SHP77 treated with DMSO at 0.1 percent for 48 hours (cell line): ENCODE measurements at regions not wholly inside any gene's neighbourhood (a gene's known extent, or its start where the extent isn't known, plus 50 kb on each side); places are given as distances from the start of the nearest gene placed in this dataset.
"Not testable (repeated sequence)": the region's sequence is repeated elsewhere in the genome, so short reads cannot be mapped to it uniquely, and the experiment has no call there.

ENCODE experiments used
- DNase-seq: peaks from one replicate; lab custom pipeline; 2025; lab: John Stamatoyannopoulos, UW

- no peak for DNase-seq
These were observed 277.2 kb upstream of the ARHGEF26 start for GRCh38 chr3:153843994-153844393.

GRCh38 chr3:153845311-153845710 lies 275.9 kb upstream of the ARHGEF26 start:
- no peak for DNase-seq

GRCh38 chr3:153848702-153849101 lies 272.5 kb upstream of the ARHGEF26 start:
- no peak for DNase-seq

- DNase-seq = no peak
These were observed 268.8 kb upstream of the ARHGEF26 start for GRCh38 chr3:153852355-153852754.

- DNase-seq = no peak
These were observed 268.0 kb upstream of the ARHGEF26 start for GRCh38 chr3:153853163-153853562.

GRCh38 chr3:153855772-153856171 lies 265.4 kb upstream of the ARHGEF26 start:
- no peak for DNase-seq

- DNase-seq = no peak
These were observed 264.3 kb upstream of the ARHGEF26 start for GRCh38 chr3:153856932-153857331.

GRCh38 chr3:153864793-153865192 lies 256.4 kb upstream of the ARHGEF26 start:
- DNase-seq = no peak

- no peak for DNase-seq
These were observed 254.3 kb upstream of the ARHGEF26 start for GRCh38 chr3:153866901-153867300.

- not testable (repeated sequence) for DNase-seq
These were observed 246.8 kb upstream of the ARHGEF26 start for GRCh38 chr3:153874348-153874747.

- no peak for DNase-seq
These were observed 240.7 kb upstream of the ARHGEF26 start for GRCh38 chr3:153880493-153880892.

GRCh38 chr3:153881201-153881600 lies 240.0 kb upstream of the ARHGEF26 start:
- no peak for DNase-seq

- DNase-seq = no peak
These were observed 235.8 kb upstream of the ARHGEF26 start for GRCh38 chr3:153885359-153885758.

GRCh38 chr3:153889905-153890334 lies 231.3 kb upstream of the ARHGEF26 start:
- no peak for DNase-seq

- no peak for DNase-seq
These were observed 229.1 kb upstream of the ARHGEF26 start for GRCh38 chr3:153892126-153892525.

- no peak for DNase-seq
These were observed 226.3 kb upstream of the ARHGEF26 start for GRCh38 chr3:153894857-153895256.

GRCh38 chr3:153896197-153896596 lies 225.0 kb upstream of the ARHGEF26 start:
- no peak for DNase-seq

- DNase-seq = no peak
These were observed 224.0 kb upstream of the ARHGEF26 start for GRCh38 chr3:153897025-153897723.

GRCh38 chr3:153897842-153898241 lies 223.3 kb upstream of the ARHGEF26 start:
- no peak for DNase-seq

- DNase-seq = no peak
These were observed 220.0 kb upstream of the ARHGEF26 start for GRCh38 chr3:153901152-153901551.

- DNase-seq = no peak
These were observed 219.2 kb upstream of the ARHGEF26 start for GRCh38 chr3:153901991-153902390.

- DNase-seq = no peak
These were observed 217.8 kb upstream of the ARHGEF26 start for GRCh38 chr3:153903430-153903829.

- DNase-seq = no peak
These were observed 214.8 kb upstream of the ARHGEF26 start for GRCh38 chr3:153906366-153906765.

GRCh38 chr3:153910387-153910786 lies 210.8 kb upstream of the ARHGEF26 start:
- DNase-seq = no peak
